AG04450 (cell line): ENCODE measurements at regions not wholly inside any gene's neighbourhood (a gene's known extent, or its start where the extent isn't known, plus 50 kb on each side); places are given as distances from the start of the nearest gene placed in this dataset.

Experiments used
- CTCF ChIA-PET: fragments of 300-600, 350-600 bp; formaldehyde crosslinking; extraction: SDS; loops from one replicate; lab custom pipeline; 2022; ENCODE audit warnings: antibody characterized with exemption, inconsistent platforms; lab: Charles Lee
- POLR2A ChIA-PET: fragments of 350-600 bp; formaldehyde crosslinking; extraction: SDS; loops from one replicate; lab custom pipeline; 2021; ENCODE audit warnings: antibody characterized with exemption, inconsistent platforms; lab: Yijun Ruan, JAX
- DNase-seq: peaks from one replicate; pipeline ENCODE4 v3.0.0-alpha.2; 2011; ENCODE audit warnings: low read depth, low spot score
- H3K27ac ChIP-seq: one replicate; pipeline ENCODE4 v1.5.1; 2012; ENCODE audit warnings: low read depth, low read length, control low read depth
- H3K27me3 ChIP-seq: one replicate; pipeline ENCODE4 v1.6.0; 2012; ENCODE audit warnings: low read length; ENCODE audit not compliant: control insufficient read depth, insufficient read depth
- H3K4me3 ChIP-seq: 2 replicates; pipeline ENCODE4 v1.5.1; 2011; ENCODE audit warnings: mild to moderate bottlenecking, low read depth, low read length, control low read depth
- H3K9me3 ChIP-seq: 2 replicates; pipeline ENCODE4 v1.5.1; 2012; ENCODE audit warnings: low read length; ENCODE audit not compliant: control insufficient read depth, insufficient read depth
- CTCF ChIP-seq: IDR thresholded peaks from 2 replicates; pipeline ENCODE4 v1.5.1; 2011; ENCODE audit warnings: low read depth, low read length, control low read depth, inconsistent platforms

- H3K9me3 ChIP-seq, result no peaks in the 10 kb centered on the region
- H3K27ac ChIP-seq, result no peak overlapping the region
- no peak for TF ChIP-seq CTCF
- ChIA-PET CTCF (no interaction called here), POLR2A (no interaction called here)
- no peaks in the 10 kb centered on the region for H3K27me3 ChIP-seq
- no peak for DNase-seq
- H3K4me3 ChIP-seq, result no peak overlapping the region
Measured at GRCh38 chr2:217307023-217307422, 447.2 kb upstream of the TNP1 start.

GRCh38 chr2:217305882-217306281, 446.0 kb upstream of the TNP1 start:
- ChIA-PET CTCF (no interaction called here), POLR2A (no interaction called here)
- TF ChIP-seq CTCF, result no peak

GRCh38 chr2:217304582-217304981, 444.7 kb upstream of the TNP1 start:
- H3K27ac ChIP-seq, result no peak overlapping the region
- H3K4me3 ChIP-seq, result no peak overlapping the region
- H3K9me3 ChIP-seq, result no peaks in the 10 kb centered on the region
- POLR2A ChIA-PET, result no interaction called here
- DNase-seq, result no peak
- TF ChIP-seq CTCF, result no peak
- CTCF ChIA-PET, result interaction anchor here (1.2 kb wide), 1 partner anchor 206 kb away, joined by 3 read pairs; no protein-coding TSS in a partner anchor
- H3K27me3 ChIP-seq, result no peaks in the 10 kb centered on the region

More at GRCh38 chr2:217305882-217306281, 446.0 kb upstream of the TNP1 start:
- H3K4me3 ChIP-seq, result no peak overlapping the region
- DNase-seq, result no peak
- H3K27ac ChIP-seq, result no peak overlapping the region
- no peaks in the 10 kb centered on the region for H3K27me3 ChIP-seq
- H3K9me3 ChIP-seq, result no peaks in the 10 kb centered on the region

- H3K27me3 ChIP-seq, result no peaks in the 10 kb centered on the region
- no peak overlapping the region for H3K4me3 ChIP-seq
- CTCF ChIA-PET, result no interaction called here
- no peaks in the 10 kb centered on the region for H3K9me3 ChIP-seq
- no peak overlapping the region for H3K27ac ChIP-seq
- DNase-seq, result no peak
- POLR2A ChIA-PET, result interaction anchor here (0.6 kb wide), 1 partner anchor 35 kb away, joined by 3 read pairs; no protein-coding TSS in a partner anchor
- no peak for TF ChIP-seq CTCF
Measured at GRCh38 chr2:217302856-217303255, 443.0 kb upstream of the TNP1 start.

GRCh38 chr2:217301142-217301925, 441.5 kb upstream of the TNP1 start:
- POLR2A ChIA-PET, result no interaction called here
- Histone ChIP-seq H3K27ac (no peak overlapping the region), H3K9me3 (0 out of 2 replicates have a peak, but pooled peaks cover 2% of the 10 kb centered on the region), H3K27me3 (no peaks in the 10 kb centered on the region), H3K4me3 (no peak overlapping the region)
- CTCF ChIA-PET, result no interaction called here
- TF ChIP-seq CTCF, result no peak
- DNase-seq, result no peak
